Peyer's patch (tissue), 4 donors: ENCODE measurements at regions not wholly inside any gene's neighbourhood (a gene's known extent, or its start where the extent isn't known, plus 50 kb on each side); places are given as distances from the start of the nearest gene placed in this dataset.

ENCODE experiments used
- POLR2A ChIP-seq, 2 donors: fragments of 450-650 bp; IDR thresholded peaks; one replicate each; pipeline ENCODE4 v1.5.1; 2017; ENCODE audit warnings: antibody characterized with exemption in 2 of 2, mild to moderate bottlenecking in 2 of 2, moderate library complexity in 2 of 2
- TF ChIP-seq, protein P1 (sequence below), 6 experiments: fragments of 450-650 bp in 4 of 6; fragments of 200-600 bp in 2 of 6; sonication (generic) in 1 of 6; IDR thresholded peaks; one replicate each; pipeline ENCODE4 v1.5.1; 2017 to 2019; ENCODE audit warnings: antibody characterized with exemption in 6 of 6, mild to moderate bottlenecking in 3 of 6, moderate library complexity in 1 of 6

DNA sequence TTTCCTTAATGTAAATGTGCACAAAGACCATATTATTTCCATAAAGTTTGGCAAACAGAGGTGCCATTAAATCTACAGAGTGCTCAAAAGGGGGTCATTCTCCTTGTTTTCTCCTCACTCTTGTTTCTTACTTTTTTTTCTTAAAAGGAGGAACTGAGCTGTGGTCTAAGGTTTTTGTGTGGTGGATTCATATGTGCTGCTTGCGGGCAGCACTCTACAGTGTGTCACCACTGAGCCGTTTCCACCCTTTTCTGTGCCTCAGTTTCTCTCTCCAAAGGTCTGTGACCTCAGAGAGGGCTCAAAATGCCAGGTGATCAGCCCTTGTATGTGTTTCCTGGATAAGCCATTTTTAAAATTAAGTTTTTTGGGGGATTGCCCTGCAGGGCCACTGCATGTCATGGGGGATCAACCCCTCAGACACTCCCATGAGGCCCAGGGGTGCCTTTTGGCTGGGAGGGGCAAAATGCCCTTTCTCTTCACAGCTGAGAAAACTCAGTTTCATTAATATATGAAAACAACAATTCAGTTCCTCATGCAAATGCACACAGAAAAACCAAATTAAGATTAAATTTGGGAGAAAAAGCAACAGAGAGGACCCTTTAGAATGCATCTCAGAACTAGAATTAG is 56.9 kb upstream of the VOPP1 start:
- TF ChIP-seq, protein P1, sequence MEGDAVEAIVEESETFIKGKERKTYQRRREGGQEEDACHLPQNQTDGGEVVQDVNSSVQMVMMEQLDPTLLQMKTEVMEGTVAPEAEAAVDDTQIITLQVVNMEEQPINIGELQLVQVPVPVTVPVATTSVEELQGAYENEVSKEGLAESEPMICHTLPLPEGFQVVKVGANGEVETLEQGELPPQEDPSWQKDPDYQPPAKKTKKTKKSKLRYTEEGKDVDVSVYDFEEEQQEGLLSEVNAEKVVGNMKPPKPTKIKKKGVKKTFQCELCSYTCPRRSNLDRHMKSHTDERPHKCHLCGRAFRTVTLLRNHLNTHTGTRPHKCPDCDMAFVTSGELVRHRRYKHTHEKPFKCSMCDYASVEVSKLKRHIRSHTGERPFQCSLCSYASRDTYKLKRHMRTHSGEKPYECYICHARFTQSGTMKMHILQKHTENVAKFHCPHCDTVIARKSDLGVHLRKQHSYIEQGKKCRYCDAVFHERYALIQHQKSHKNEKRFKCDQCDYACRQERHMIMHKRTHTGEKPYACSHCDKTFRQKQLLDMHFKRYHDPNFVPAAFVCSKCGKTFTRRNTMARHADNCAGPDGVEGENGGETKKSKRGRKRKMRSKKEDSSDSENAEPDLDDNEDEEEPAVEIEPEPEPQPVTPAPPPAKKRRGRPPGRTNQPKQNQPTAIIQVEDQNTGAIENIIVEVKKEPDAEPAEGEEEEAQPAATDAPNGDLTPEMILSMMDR (IDR thresholded peaks at IDR 0.05) = no peak
- TF ChIP-seq POLR2A (IDR thresholded peaks at IDR 0.05) = no peak
